ENCODE measurements at regions not wholly inside any gene's neighbourhood (a gene's known extent, or its start where the extent isn't known, plus 50 kb on each side); places are given as distances from the start of the nearest gene placed in this dataset.

DNA sequence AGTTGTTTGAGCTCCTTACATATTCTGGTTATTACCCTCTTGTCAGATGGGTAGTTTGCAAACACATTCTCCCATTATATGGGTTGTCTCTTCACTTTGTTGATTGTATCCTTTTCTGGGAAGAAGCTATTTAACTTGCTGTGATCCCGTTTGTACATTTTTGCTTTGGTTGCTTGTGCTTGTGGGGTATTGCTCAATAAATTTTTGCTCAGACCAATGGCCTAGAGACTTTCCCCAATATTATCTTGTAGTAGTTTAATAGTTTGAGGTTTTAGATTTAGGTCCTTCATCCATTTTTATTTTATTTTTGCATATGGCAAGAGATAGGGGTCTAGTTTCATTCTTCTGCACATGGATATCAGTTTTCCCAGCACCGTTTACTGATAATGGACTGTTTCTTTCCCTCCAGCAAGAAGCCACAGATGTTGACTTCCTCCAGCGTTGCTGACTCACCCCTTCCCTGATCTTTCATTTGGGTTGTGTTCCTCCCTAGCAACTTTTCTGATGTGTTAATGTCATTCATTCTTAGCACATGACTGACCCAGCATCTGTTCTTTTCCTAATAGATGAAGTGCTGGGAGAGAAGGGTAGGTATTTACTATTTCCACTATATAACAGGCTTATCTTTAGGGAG is 166.7 kb upstream of the SGO1 start:
- H3K27ac ChIP-seq (ENCODE audit: low read depth in 2 of 2, low read length in 2 of 2) = no peak overlapping the region
- TF ChIP-seq, protein P1, sequence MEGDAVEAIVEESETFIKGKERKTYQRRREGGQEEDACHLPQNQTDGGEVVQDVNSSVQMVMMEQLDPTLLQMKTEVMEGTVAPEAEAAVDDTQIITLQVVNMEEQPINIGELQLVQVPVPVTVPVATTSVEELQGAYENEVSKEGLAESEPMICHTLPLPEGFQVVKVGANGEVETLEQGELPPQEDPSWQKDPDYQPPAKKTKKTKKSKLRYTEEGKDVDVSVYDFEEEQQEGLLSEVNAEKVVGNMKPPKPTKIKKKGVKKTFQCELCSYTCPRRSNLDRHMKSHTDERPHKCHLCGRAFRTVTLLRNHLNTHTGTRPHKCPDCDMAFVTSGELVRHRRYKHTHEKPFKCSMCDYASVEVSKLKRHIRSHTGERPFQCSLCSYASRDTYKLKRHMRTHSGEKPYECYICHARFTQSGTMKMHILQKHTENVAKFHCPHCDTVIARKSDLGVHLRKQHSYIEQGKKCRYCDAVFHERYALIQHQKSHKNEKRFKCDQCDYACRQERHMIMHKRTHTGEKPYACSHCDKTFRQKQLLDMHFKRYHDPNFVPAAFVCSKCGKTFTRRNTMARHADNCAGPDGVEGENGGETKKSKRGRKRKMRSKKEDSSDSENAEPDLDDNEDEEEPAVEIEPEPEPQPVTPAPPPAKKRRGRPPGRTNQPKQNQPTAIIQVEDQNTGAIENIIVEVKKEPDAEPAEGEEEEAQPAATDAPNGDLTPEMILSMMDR (IDR thresholded peaks at IDR 0.05; ENCODE audit: borderline replicate concordance, extremely low read depth, insufficient read depth) = no peak
- intact Hi-C loops (cut with DNase I) = no loop called here

DNA sequence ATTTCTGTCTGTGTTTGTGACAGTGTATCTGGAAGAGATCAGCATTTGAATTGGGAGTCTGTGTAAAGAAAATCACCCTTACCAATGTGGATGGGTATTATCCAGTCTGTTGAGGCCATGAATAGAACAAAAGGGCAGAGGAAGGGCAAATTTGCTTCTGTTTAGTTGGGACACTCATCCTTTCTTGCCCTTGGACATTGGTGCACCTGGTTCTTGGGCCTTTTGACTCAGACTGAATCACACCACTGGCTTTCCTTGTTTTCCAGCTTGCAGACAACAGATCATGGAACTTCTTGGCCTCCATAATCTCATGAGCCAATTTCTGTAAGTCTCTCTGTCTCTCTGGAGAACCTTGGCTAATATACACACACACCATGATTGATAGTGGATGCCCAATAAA is 164.4 kb upstream of the SGO1 start:
- no peak for DNase-seq
- Histone ChIP-seq H3K27me3 (ENCODE audit: control insufficient read depth, insufficient read depth, low read length) (no peaks in the 10 kb centered on the region), H3K36me3 (ENCODE audit: control insufficient read depth in 2 of 3, insufficient read depth in 3 of 3, low read length in 3 of 3) (no peaks in the 10 kb centered on the region), H3K9me3 (ENCODE audit: control insufficient read depth in 2 of 3, insufficient read depth in 1 of 3, low read length in 3 of 3) (no peaks in the 10 kb centered on the region), H3K4me1 (ENCODE audit: control insufficient read depth in 2 of 3, insufficient read depth in 2 of 3, low read depth in 1 of 3, low read length in 3 of 3) (no peaks in the 10 kb centered on the region), H3K27ac (ENCODE audit: low read depth in 2 of 2, low read length in 2 of 2) (no peak overlapping the region), H3K4me3 (ENCODE audit: low read length in 3 of 3) (no peak overlapping the region), H3K9ac (ENCODE audit: low read length in 3 of 3) (no peak overlapping the region)
- no peak for FAIRE-seq
- intact Hi-C loops (cut with DNase I) = no loop called here
- TF ChIP-seq, protein P1 (IDR thresholded peaks at IDR 0.05; ENCODE audit: borderline replicate concordance, extremely low read depth, insufficient read depth) = no peak

More for the DNA sequence above, 166.7 kb upstream of the SGO1 start:
- Histone ChIP-seq H3K9ac (ENCODE audit: low read length in 3 of 3) (no peak overlapping the region), H3K36me3 (ENCODE audit: control insufficient read depth in 2 of 3, insufficient read depth in 3 of 3, low read length in 3 of 3) (no peaks in the 10 kb centered on the region), H3K4me1 (ENCODE audit: control insufficient read depth in 2 of 3, insufficient read depth in 2 of 3, low read depth in 1 of 3, low read length in 3 of 3) (no peaks in the 10 kb centered on the region), H3K27me3 (ENCODE audit: control insufficient read depth, insufficient read depth, low read length) (no peaks in the 10 kb centered on the region), H3K9me3 (ENCODE audit: control insufficient read depth in 2 of 3, insufficient read depth in 1 of 3, low read length in 3 of 3) (no peaks in the 10 kb centered on the region), H3K4me3 (ENCODE audit: low read length in 3 of 3) (no peak overlapping the region)
- no peak for FAIRE-seq
- DNase-seq = no peak

DNA sequence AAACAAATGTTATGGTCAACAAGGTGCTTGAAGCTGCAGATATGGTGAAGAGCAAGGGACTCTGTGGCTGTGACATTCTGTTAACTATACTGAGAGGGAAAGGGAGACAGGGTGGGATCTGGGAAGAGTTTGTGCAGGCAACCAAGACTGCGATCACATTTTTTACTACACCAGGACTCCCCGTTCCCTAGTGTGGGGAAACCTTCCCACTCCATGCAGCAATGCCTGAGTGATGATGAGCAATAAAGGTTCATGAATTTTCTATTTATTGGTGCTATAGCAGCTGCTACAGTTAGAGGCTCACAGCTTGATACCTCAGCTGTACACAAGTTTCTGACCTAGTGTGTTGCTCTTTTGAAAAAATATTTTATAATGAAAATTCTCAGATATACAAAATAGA is 160.9 kb upstream of the SGO1 start:
- FAIRE-seq (no peak), DNase-seq (no peak)
- no peaks in the 10 kb centered on the region for H3K27me3 ChIP-seq (ENCODE audit: control insufficient read depth, insufficient read depth, low read length)
- TF ChIP-seq, protein P1 (IDR thresholded peaks at IDR 0.05; ENCODE audit: borderline replicate concordance, extremely low read depth, insufficient read depth) = no peak
- no peak overlapping the region for H3K4me3 ChIP-seq (ENCODE audit: low read length in 3 of 3)
- no peak overlapping the region for H3K9ac ChIP-seq (ENCODE audit: low read length in 3 of 3)
- intact Hi-C loops (cut with DNase I) = no loop called here
- no peaks in the 10 kb centered on the region for H3K9me3 ChIP-seq (ENCODE audit: control insufficient read depth in 2 of 3, insufficient read depth in 1 of 3, low read length in 3 of 3)
- H3K36me3 ChIP-seq (ENCODE audit: control insufficient read depth in 2 of 3, insufficient read depth in 3 of 3, low read length in 3 of 3) = no peaks in the 10 kb centered on the region
- H3K27ac ChIP-seq (ENCODE audit: low read depth in 2 of 2, low read length in 2 of 2) = no peak overlapping the region
- no peaks in the 10 kb centered on the region for H3K4me1 ChIP-seq (ENCODE audit: control insufficient read depth in 2 of 3, insufficient read depth in 2 of 3, low read depth in 1 of 3, low read length in 3 of 3)

DNA sequence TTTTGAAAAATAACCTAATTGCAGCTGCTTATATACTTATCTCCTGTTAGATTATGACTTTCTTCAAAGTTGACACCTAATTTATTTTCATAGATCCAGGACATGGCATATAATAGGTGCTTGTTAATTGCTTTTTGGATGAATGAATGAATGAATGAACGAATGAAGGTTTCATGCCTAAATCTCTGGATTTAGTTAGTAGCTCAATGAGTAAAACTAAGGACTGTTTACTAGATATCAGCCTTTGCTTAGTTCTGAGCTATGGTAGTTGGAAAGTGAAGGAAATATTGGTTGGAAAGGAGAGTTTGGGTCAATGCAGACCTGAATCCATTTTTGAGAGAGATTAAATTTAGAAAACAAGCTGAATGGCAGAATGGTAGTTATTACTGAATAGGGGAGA is 160.4 kb upstream of the SGO1 start:
- H3K9me3 ChIP-seq (ENCODE audit: control insufficient read depth in 2 of 3, insufficient read depth in 1 of 3, low read length in 3 of 3) = no peaks in the 10 kb centered on the region
- no peak overlapping the region for H3K27ac ChIP-seq (ENCODE audit: low read depth in 2 of 2, low read length in 2 of 2)
- intact Hi-C loops (cut with DNase I) = no loop called here
- no peak for FAIRE-seq
- no peaks in the 10 kb centered on the region for H3K27me3 ChIP-seq (ENCODE audit: control insufficient read depth, insufficient read depth, low read length)
- DNase-seq = no peak
- H3K4me3 ChIP-seq (ENCODE audit: low read length in 3 of 3) = no peak overlapping the region
- no peak overlapping the region for H3K9ac ChIP-seq (ENCODE audit: low read length in 3 of 3)
- no peaks in the 10 kb centered on the region for H3K4me1 ChIP-seq (ENCODE audit: control insufficient read depth in 2 of 3, insufficient read depth in 2 of 3, low read depth in 1 of 3, low read length in 3 of 3)
- TF ChIP-seq, protein P1 (IDR thresholded peaks at IDR 0.05; ENCODE audit: borderline replicate concordance, extremely low read depth, insufficient read depth) = no peak
- H3K36me3 ChIP-seq (ENCODE audit: control insufficient read depth in 2 of 3, insufficient read depth in 3 of 3, low read length in 3 of 3) = no peaks in the 10 kb centered on the region
